BJ (cell line): ENCODE measurements at regions not wholly inside any gene's neighbourhood (a gene's known extent, or its start where the extent isn't known, plus 50 kb on each side); places are given as distances from the start of the nearest gene placed in this dataset.

ENCODE experiments used
- CTCF ChIA-PET: fragments of 350-600 bp; formaldehyde crosslinking; extraction: SDS; loops from one replicate; lab custom pipeline; 2021; ENCODE audit warnings: antibody characterized with exemption, inconsistent platforms; lab: Yijun Ruan, JAX
- POLR2A ChIA-PET: fragments of 300-600 bp; sonication (Branson Sonifier 250); formaldehyde crosslinking; extraction: SDS; loops from one replicate; lab custom pipeline; 2021; ENCODE audit warnings: antibody characterized with exemption; lab: Charles Lee
- DNase-seq: peaks from one replicate; pipeline ENCODE4 v3.0.0-alpha.2; 2011; ENCODE audit warnings: low read depth
- H3K27me3 ChIP-seq: 2 replicates; pipeline ENCODE4 v1.6.0; 2011; ENCODE audit warnings: low read length; ENCODE audit not compliant: control insufficient read depth, insufficient read depth
- H3K36me3 ChIP-seq: 2 replicates; pipeline ENCODE4 v1.5.1; 2011; ENCODE audit warnings: low read length; ENCODE audit not compliant: control insufficient read depth, insufficient read depth
- H3K4me3 ChIP-seq: 2 replicates; pipeline ENCODE4 v1.5.1; 2011; ENCODE audit warnings: low read depth, mild to moderate bottlenecking, control low read depth, low read length
- CTCF ChIP-seq: IDR thresholded peaks from 2 replicates; pipeline ENCODE4 v1.5.1; 2011; ENCODE audit warnings: low read depth, mild to moderate bottlenecking, control low read depth, inconsistent platforms, low read length, moderate library complexity; ENCODE audit not compliant: insufficient read depth

GRCh38 chr1:212205843-212206242 is 79.4 kb upstream of the PPP2R5A start:
- no peak for DNase-seq
- CTCF ChIA-PET: no interaction called here
- H3K4me3 ChIP-seq: no peak overlapping the region
- H3K36me3 ChIP-seq: no peaks in the 10 kb centered on the region
- no peak for TF ChIP-seq CTCF
- POLR2A ChIA-PET: no interaction called here
- 0 out of 2 replicates have a peak, but pooled peaks cover 2% of the 10 kb centered on the region for H3K27me3 ChIP-seq

GRCh38 chr1:212207118-212207517 is 78.1 kb upstream of the PPP2R5A start:
- ChIA-PET POLR2A (no interaction called here), CTCF (interaction anchor here (1.0 kb wide), 1 partner anchor 173 kb away, joined by 3 read pairs; no protein-coding TSS in a partner anchor)
- Histone ChIP-seq H3K36me3 (no peaks in the 10 kb centered on the region), H3K27me3 (0 out of 2 replicates have a peak, but pooled peaks cover 2% of the 10 kb centered on the region), H3K4me3 (no peak overlapping the region)
- DNase-seq: no peak
- TF ChIP-seq CTCF: no peak

GRCh38 chr1:212207822-212208520 is 77.2 kb upstream of the PPP2R5A start:
- H3K36me3 ChIP-seq: no peaks in the 10 kb centered on the region
- CTCF ChIA-PET: interaction anchor here (0.6 to 2.5 kb wide), 4 partner anchors 11 to 174 kb away, joined by 3 to 7 read pairs (median 4); no protein-coding TSS in a partner anchor
- no peak for TF ChIP-seq CTCF
- peaks cover 2% of the 10 kb centered on the region; the same call in 1 of the 2 replicates for H3K27me3 ChIP-seq
- no peak for DNase-seq
- H3K4me3 ChIP-seq: no peak overlapping the region
- POLR2A ChIA-PET: no interaction called here

- Histone ChIP-seq H3K27me3 (peaks cover 2% of the 10 kb centered on the region; the same call in 1 of the 2 replicates), H3K4me3 (no peak overlapping the region), H3K36me3 (no peaks in the 10 kb centered on the region)
- ChIA-PET CTCF (interaction anchor here (1.3 to 2.5 kb wide), 3 partner anchors 10 to 82 kb away, joined by 4 to 7 read pairs (median 4); no protein-coding TSS in a partner anchor), POLR2A (no interaction called here)
- no peak for DNase-seq
- no peak for TF ChIP-seq CTCF
These were observed 76.1 kb upstream of the PPP2R5A start for GRCh38 chr1:212208978-212209644.

- no peak for DNase-seq
- H3K27me3 ChIP-seq: peaks cover 2% of the 10 kb centered on the region; the same call in 1 of the 2 replicates
- no peak for TF ChIP-seq CTCF
- H3K36me3 ChIP-seq: no peaks in the 10 kb centered on the region
- CTCF ChIA-PET: interaction anchor here (0.6 to 1.4 kb wide), 2 partner anchors 31 to 105 kb away, joined by 3 to 4 read pairs; no protein-coding TSS in a partner anchor
- POLR2A ChIA-PET: no interaction called here
- no peak overlapping the region for H3K4me3 ChIP-seq
These were observed 73.8 kb upstream of the PPP2R5A start for GRCh38 chr1:212211371-212211770.
